Embryonic facial prominence (tissue), 1 donor: ENCODE measurements at regions not wholly inside any gene's neighbourhood (a gene's known extent, or its start where the extent isn't known, plus 50 kb on each side); places are given as distances from the start of the nearest gene placed in this dataset.
"Not testable (repeated sequence)": the region's sequence is repeated elsewhere in the genome, so short reads cannot be mapped to it uniquely, and the experiment has no call there.

ENCODE experiments used
- DNase-seq: peaks from one replicate; pipeline ENCODE4 v3.0.0-alpha.2; 2016; ENCODE audit errors: extremely low spot score

- no peak for DNase-seq
Observed at GRCh38 chrX:41003506-41004270, 81.6 kb upstream of the USP9X start.

- no peak for DNase-seq
Observed at GRCh38 chrX:41005445-41005992, 79.7 kb upstream of the USP9X start.

- peak; percentile 73 for DNase-seq
Observed at GRCh38 chrX:41009850-41010846, 75.1 kb upstream of the USP9X start.

GRCh38 chrX:41014776-41015360, 70.4 kb upstream of the USP9X start:
- no peak for DNase-seq

- not testable (repeated sequence) for DNase-seq
Observed at GRCh38 chrX:41017785-41018184, 67.5 kb upstream of the USP9X start.

- not testable (repeated sequence) for DNase-seq
Observed at GRCh38 chrX:41018391-41019040, 66.7 kb upstream of the USP9X start.

- no peak for DNase-seq
Observed at GRCh38 chrX:41019041-41019392, 66.2 kb upstream of the USP9X start.

GRCh38 chrX:41022566-41022965, 62.7 kb upstream of the USP9X start:
- DNase-seq = no peak

- no peak for DNase-seq
Observed at GRCh38 chrX:41023098-41023497, 62.1 kb upstream of the USP9X start.

GRCh38 chrX:41024335-41024734, 60.9 kb upstream of the USP9X start:
- not testable (repeated sequence) for DNase-seq

- no peak for DNase-seq
Observed at GRCh38 chrX:41024755-41025154, 60.5 kb upstream of the USP9X start.

GRCh38 chrX:41025926-41026701, 59.1 kb upstream of the USP9X start:
- no peak for DNase-seq

- no peak for DNase-seq
Observed at GRCh38 chrX:41026702-41027078, 58.6 kb upstream of the USP9X start.

GRCh38 chrX:41029332-41029731, 55.9 kb upstream of the USP9X start:
- DNase-seq = no peak

GRCh38 chrX:41031256-41031967, 53.8 kb upstream of the USP9X start:
- DNase-seq = no peak

GRCh38 chrX:41033299-41033698, 51.9 kb upstream of the USP9X start:
- no peak for DNase-seq

GRCh38 chrX:41034902-41035301, 50.3 kb upstream of the USP9X start:
- DNase-seq = not testable (repeated sequence)
